Fibroblast of pulmonary artery (primary cell): ENCODE measurements at regions not wholly inside any gene's neighbourhood (a gene's known extent, or its start where the extent isn't known, plus 50 kb on each side); places are given as distances from the start of the nearest gene placed in this dataset.
A peak's percentile ranks its signal among the peaks of the same experiment; 100 is the strongest.

ENCODE experiments used
- DNase-seq: peaks from one replicate; pipeline ENCODE4 v3.0.0-alpha.2; 2010; ENCODE audit warnings: low read depth
- H3K4me3 ChIP-seq: replicated peaks from 2 replicates; pipeline ENCODE4 v1.5.1; 2011; ENCODE audit warnings: low read depth, mild to moderate bottlenecking, control low read depth, low read length, moderate library complexity
- CTCF ChIP-seq: IDR thresholded peaks from 2 replicates; pipeline ENCODE4 v1.5.1; 2011; ENCODE audit warnings: mild to moderate bottlenecking, control low read depth, low read length, inconsistent platforms; ENCODE audit errors: missing control alignments

- DNase-seq, result no peak
These were observed 152.1 kb downstream of the NOC3L start for GRCh38 chr10:94210440-94211168.

GRCh38 chr10:94211169-94211510, 151.6 kb downstream of the NOC3L start:
- no peak for DNase-seq
- H3K4me3 ChIP-seq, result no peak overlapping the region
- TF ChIP-seq CTCF, result no peak

More at GRCh38 chr10:94210440-94211168, 152.1 kb downstream of the NOC3L start:
- no peak overlapping the region for H3K4me3 ChIP-seq
- TF ChIP-seq CTCF, result no peak

- H3K4me3 ChIP-seq, result no peak overlapping the region
- peak; percentile 33 for DNase-seq
- no peak for TF ChIP-seq CTCF
These were observed 149.7 kb downstream of the NOC3L start for GRCh38 chr10:94213001-94213530.

- no peak overlapping the region for H3K4me3 ChIP-seq
- DNase-seq, result no peak
- no peak for TF ChIP-seq CTCF
These were observed 148.8 kb downstream of the NOC3L start for GRCh38 chr10:94213980-94214379.

GRCh38 chr10:94214481-94214893, 148.3 kb downstream of the NOC3L start:
- H3K4me3 ChIP-seq, result no peak overlapping the region
- no peak for DNase-seq
- no peak for TF ChIP-seq CTCF

- H3K4me3 ChIP-seq, result no peak overlapping the region
- TF ChIP-seq CTCF, result no peak
- DNase-seq, result no peak
These were observed 146.5 kb downstream of the NOC3L start for GRCh38 chr10:94216201-94216600.

GRCh38 chr10:94217411-94217810, 145.3 kb downstream of the NOC3L start:
- no peak overlapping the region for H3K4me3 ChIP-seq
- DNase-seq, result no peak
- TF ChIP-seq CTCF, result no peak
